ENCODE measurements at regions not wholly inside any gene's neighbourhood (a gene's known extent, or its start where the extent isn't known, plus 50 kb on each side); places are given as distances from the start of the nearest gene placed in this dataset.

DNA sequence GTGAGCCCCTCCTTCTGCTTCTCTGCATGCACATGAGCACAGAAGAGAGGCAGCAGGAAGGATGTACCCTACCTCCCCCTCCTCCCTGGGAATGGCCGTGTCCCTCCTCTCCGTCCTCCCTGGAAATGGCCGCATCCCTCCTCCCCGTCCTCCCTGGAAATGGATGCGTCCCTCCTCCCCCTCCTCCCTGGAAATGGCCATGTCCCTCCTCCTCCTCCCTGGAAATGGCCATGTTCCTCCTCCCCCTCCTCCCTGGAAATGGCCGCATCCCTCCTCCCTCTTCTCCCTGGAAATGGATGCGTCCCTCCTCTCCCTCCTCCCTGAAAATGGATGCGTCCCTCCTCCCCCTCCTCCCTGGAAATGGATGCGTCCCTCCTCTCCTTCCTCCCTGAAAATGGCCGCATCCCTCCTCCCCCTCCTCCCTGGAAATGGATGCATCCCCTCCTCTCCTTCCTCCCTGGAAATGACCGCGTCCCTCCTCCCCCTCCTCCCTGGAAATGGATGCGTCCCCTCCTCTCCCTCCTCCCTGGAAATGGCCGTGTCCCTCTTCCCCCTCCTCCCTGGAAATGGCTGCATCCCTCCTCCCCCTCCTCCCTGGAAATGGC, 428.6 kb downstream of the AACS start:
- Mint-ChIP-seq H3K9me3 (ENCODE audit: unreplicated experiment) (peaks cover 12% of the 10 kb centered on the region), H3K27me3 (ENCODE audit: unreplicated experiment) (no peaks in the 10 kb centered on the region), H3K4me1 (ENCODE audit: unreplicated experiment) (no peaks in the 10 kb centered on the region), H3K4me3 (ENCODE audit: unreplicated experiment) (no peak overlapping the region), H3K36me3 (ENCODE audit: unreplicated experiment) (no peaks in the 10 kb centered on the region), H3K27ac (ENCODE audit: unreplicated experiment) (no peak overlapping the region)
- TF ChIP-seq, protein P1, sequence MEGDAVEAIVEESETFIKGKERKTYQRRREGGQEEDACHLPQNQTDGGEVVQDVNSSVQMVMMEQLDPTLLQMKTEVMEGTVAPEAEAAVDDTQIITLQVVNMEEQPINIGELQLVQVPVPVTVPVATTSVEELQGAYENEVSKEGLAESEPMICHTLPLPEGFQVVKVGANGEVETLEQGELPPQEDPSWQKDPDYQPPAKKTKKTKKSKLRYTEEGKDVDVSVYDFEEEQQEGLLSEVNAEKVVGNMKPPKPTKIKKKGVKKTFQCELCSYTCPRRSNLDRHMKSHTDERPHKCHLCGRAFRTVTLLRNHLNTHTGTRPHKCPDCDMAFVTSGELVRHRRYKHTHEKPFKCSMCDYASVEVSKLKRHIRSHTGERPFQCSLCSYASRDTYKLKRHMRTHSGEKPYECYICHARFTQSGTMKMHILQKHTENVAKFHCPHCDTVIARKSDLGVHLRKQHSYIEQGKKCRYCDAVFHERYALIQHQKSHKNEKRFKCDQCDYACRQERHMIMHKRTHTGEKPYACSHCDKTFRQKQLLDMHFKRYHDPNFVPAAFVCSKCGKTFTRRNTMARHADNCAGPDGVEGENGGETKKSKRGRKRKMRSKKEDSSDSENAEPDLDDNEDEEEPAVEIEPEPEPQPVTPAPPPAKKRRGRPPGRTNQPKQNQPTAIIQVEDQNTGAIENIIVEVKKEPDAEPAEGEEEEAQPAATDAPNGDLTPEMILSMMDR (IDR thresholded peaks at IDR 0.05) = no peak
- no peak for DNase-seq (ENCODE audit: extremely low spot score, unreplicated experiment)

DNA sequence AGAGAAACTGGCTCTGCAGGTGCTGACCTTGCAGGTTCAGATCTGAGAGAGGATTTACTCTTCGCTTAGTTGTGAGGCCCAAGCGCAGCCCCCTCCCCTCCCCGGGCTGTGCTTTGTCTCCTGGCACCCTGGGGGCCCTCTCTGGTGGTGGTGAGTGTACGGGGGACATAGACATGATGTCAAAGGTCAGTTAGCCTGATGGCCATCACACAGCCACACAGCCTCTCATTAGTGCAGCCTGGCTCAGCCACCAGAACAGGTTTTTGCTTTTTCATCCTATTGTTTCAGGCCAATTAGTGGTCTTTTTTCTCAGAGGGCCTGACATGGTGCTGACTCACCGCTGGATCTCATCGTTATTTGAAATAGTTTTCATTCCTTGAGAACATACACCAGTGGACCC, 437.9 kb downstream of the AACS start:
- Mint-ChIP-seq H3K9me3 (ENCODE audit: unreplicated experiment) (peaks cover 24% of the 10 kb centered on the region), H3K4me3 (ENCODE audit: unreplicated experiment) (no peak overlapping the region), H3K36me3 (ENCODE audit: unreplicated experiment) (no peaks in the 10 kb centered on the region), H3K4me1 (ENCODE audit: unreplicated experiment) (no peaks in the 10 kb centered on the region), H3K27me3 (ENCODE audit: unreplicated experiment) (no peaks in the 10 kb centered on the region), H3K27ac (ENCODE audit: unreplicated experiment) (no peak overlapping the region)
- TF ChIP-seq, protein P1 (IDR thresholded peaks at IDR 0.05) = no peak
- no peak for DNase-seq (ENCODE audit: extremely low spot score, unreplicated experiment)

DNA sequence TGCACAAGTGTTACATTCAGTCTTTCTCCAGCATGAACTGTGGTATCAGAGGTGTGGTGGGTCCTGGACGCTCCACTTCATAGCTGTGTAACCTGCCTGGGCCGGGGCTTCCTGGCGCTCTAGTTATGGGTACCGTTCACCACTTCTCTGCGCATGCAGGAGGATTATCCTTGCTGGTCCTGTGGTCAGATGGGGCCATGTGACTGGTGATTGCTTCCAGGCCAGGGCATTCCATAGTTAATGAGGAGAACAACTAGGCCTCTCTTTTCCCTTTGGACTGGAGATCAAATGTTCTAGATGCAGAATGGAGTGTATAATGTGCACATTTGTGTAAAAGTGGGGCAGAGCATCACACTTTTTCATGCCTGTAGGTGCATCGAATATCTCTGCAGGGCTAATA, 444.0 kb downstream of the AACS start:
- no peaks in the 10 kb centered on the region for H3K36me3 Mint-ChIP-seq (ENCODE audit: unreplicated experiment)
- H3K4me1 Mint-ChIP-seq (ENCODE audit: unreplicated experiment) = no peaks in the 10 kb centered on the region
- peaks cover 37% of the 10 kb centered on the region for H3K9me3 Mint-ChIP-seq (ENCODE audit: unreplicated experiment)
- DNase-seq (ENCODE audit: extremely low spot score, unreplicated experiment) = no peak
- no peak overlapping the region for H3K4me3 Mint-ChIP-seq (ENCODE audit: unreplicated experiment)
- TF ChIP-seq, protein P1 (IDR thresholded peaks at IDR 0.05) = no peak
- no peak overlapping the region for H3K27ac Mint-ChIP-seq (ENCODE audit: unreplicated experiment)
- no peaks in the 10 kb centered on the region for H3K27me3 Mint-ChIP-seq (ENCODE audit: unreplicated experiment)

DNA sequence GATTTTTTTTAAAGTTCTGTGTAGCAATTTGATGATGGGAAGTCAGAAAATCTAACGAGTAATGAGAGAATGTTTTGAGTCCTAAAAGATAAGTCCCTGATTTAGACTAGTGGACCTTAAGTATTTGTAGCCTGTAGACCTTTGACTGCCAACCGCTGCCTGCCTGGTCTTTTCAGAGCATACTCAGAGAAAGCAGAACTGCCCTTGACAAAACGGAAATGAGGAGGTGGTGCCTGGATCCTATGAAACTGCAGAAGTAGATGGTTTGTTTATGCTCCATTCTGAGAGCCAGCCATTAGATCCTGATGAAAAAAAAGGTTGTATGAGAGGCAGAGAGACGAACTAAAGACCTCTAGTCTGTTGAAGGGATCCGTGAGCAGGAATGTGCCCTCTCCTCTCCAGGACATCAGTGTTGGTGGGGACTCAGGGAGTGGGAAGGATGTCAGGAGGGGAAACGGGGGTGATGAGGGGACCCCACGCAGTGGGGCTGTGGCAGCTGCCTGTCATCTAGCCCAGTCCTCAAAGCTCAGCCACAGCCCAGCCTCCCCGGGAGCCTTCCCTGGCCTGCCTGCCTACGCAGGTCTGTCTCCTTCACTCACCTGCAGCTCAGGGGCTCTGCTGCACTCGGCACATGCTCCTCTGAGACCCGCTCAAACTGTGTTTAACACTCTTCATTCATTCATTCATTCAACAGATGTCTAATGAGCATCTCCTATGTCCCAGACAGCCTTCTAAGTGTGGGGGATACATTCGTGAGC, 447.5 kb downstream of the AACS start:
- Mint-ChIP-seq H3K9me3 (ENCODE audit: unreplicated experiment) (peaks cover 24% of the 10 kb centered on the region), H3K4me1 (ENCODE audit: unreplicated experiment) (no peaks in the 10 kb centered on the region), H3K36me3 (ENCODE audit: unreplicated experiment) (no peaks in the 10 kb centered on the region), H3K27me3 (ENCODE audit: unreplicated experiment) (no peaks in the 10 kb centered on the region), H3K27ac (ENCODE audit: unreplicated experiment) (no peak overlapping the region), H3K4me3 (ENCODE audit: unreplicated experiment) (no peak overlapping the region)
- TF ChIP-seq, protein P1 (IDR thresholded peaks at IDR 0.05) = no peak
- DNase-seq (ENCODE audit: extremely low spot score, unreplicated experiment) = no peak

DNA sequence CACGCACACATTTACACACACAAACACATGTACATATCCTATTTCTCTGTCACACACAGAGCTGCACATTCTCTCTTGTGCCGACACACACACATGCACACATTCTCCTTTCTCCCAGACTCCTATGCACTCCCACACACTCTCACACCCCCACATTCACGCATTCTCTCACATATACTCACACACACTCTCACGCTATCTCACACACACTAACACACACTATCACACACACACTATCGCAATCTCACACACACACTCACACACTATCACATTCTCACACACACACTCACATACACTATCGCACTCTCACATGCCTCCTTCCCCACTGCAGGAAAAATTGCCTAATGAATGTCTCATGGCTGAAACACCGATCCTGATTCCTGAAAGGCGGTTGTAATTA, 450.7 kb downstream of the AACS start:
- no peaks in the 10 kb centered on the region for H3K4me1 Mint-ChIP-seq (ENCODE audit: unreplicated experiment)
- no peaks in the 10 kb centered on the region for H3K27me3 Mint-ChIP-seq (ENCODE audit: unreplicated experiment)
- H3K36me3 Mint-ChIP-seq (ENCODE audit: unreplicated experiment) = no peaks in the 10 kb centered on the region
- DNase-seq (ENCODE audit: extremely low spot score, unreplicated experiment) = no peak
- no peak overlapping the region for H3K4me3 Mint-ChIP-seq (ENCODE audit: unreplicated experiment)
- H3K9me3 Mint-ChIP-seq (ENCODE audit: unreplicated experiment) = peaks cover 16% of the 10 kb centered on the region
- TF ChIP-seq, protein P1 (IDR thresholded peaks at IDR 0.05) = no peak
- H3K27ac Mint-ChIP-seq (ENCODE audit: unreplicated experiment) = no peak overlapping the region

All from osteocyte (in vitro differentiated cells).